ENCODE measurements at regions not wholly inside any gene's neighbourhood (a gene's known extent, or its start where the extent isn't known, plus 50 kb on each side); places are given as distances from the start of the nearest gene placed in this dataset.

DNA sequence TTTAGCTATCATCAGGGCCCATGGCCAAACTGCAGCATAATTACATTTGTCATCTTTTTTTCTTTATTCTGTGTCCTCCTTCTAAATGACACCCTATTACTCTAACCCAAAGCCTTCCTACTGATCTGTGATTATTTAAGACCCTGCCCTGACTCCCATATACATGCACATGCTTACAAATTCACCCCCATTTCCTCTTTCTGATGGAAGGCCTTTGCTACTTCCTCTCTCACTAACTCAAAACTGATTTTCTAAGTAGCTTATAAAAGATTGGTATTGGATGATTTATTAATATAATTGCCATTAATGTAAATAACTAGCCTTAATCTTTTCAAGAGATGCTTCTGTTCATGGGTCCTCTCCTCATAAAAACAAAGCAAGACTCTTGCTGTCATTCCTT lies 179.2 kb downstream of the EDEM1 start:
- TF ChIP-seq CTCF (IDR thresholded peaks at IDR 0.05) (no peak), EP300 (IDR thresholded peaks at IDR 0.05) (no peak), POLR2A (IDR thresholded peaks at IDR 0.05) (no peak), POLR2AphosphoS5 (IDR thresholded peaks at IDR 0.05) (no peak)
